ENCODE measurements at regions not wholly inside any gene's neighbourhood (a gene's known extent, or its start where the extent isn't known, plus 50 kb on each side); places are given as distances from the start of the nearest gene placed in this dataset.
"Not testable (repeated sequence)": the region's sequence is repeated elsewhere in the genome, so short reads cannot be mapped to it uniquely, and the experiment has no call there.

DNA sequence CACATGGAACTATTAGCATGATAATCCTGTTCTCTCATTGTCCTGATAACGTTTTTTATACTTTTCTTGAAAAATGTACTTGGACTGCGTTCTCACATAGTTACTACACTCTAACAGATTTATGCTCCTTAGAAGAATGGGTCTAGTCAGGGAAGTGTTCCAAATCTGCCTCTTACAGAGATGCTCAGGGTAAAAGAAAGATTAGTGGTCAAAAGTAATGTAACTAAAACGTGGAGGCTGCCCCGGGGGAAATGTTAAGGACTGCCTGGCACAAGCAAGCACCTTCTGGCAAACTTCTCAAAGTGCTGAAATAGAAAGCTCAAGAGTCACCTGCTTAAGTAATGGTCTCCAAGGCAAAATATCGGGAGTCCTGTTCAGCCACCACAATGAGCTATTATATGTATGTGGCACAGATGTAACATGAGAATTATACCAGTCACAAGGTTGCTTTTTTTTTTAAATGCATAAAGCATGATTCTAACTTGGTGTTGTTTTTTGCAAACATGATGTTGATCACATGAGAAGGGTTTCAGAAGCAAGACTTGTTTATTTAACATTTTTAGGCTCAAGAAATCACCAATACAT lies 244.5 kb upstream of the JARID2 start:
- DNase-seq = no peak

DNA sequence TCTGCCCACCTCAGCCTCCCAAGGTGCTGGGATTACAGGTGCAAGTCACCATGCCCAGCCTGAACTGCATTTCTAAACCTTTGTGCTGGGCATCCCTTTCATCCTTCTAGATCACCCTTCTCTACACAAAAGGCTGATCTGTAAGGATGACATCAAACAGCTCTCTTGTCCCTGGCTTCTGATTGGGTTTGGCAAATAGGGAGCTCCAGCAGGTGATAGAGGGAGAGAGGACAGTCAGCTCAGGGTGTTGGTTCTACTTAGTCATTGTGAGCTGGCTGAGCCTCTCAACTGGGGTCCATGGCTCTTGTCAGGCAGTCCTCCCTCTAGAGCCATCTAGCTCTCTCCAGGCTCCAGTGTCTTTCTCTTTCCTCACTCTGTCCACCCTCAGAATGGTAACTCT lies 237.6 kb upstream of the JARID2 start:
- no peak for DNase-seq

DNA sequence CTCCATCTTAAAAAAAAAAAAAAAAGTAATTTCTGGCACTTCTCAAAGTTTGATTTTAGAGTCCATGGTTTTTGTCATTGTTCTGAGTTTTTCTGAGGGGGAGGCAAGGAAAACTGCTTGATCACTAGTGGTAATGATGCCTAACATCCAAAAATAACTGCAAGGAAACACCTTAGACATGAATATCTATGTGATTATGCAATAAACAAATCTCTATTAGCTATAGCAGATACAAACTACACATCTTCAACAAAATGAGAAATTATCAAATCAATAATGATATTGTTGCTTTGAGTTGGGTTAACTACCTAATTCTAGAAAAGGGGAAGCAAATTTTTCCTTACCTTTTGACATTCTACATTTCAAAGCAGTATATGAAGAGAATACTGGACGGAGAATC lies 230.9 kb upstream of the JARID2 start:
- DNase-seq = no peak

DNA sequence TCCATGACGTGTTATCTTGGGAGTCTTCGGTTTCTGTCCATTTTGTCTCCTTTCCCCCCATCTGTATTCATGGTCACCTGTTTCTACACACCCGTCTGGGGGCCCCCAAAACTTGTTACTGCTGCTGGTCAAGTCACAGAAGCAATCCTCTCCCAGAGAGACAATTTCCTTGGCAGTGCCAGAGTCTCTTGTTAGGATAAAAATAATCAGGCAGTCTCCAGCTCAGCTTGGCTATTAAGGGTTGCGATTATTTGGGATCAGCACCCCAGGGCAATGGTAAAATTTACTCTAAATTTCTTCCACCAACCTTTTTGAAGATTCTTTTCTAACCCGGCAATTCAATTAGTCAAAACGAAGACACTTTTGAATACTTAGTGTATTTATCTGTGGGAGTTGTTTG lies 229.1 kb upstream of the JARID2 start:
- DNase-seq = no peak

DNA sequence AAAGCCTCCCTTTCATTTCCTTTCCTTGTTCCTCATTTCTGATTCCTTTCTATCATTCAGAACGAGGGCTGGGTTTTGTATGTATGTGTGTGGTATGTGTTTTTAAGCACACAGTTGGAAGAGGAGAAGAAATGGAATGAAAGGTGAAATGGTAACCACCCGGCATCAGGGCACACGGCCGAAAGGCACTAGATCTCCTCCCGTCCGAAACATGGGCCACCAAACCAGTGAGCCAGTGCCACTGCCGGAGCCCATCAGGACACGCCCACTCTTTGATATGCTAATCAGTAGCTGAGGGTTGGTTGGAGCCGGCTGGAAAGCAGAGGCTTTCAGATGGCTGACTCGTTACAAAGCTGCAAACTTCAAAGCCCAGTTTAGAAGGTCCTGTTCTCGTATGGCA lies 228.6 kb upstream of the JARID2 start:
- DNase-seq = no peak

DNA sequence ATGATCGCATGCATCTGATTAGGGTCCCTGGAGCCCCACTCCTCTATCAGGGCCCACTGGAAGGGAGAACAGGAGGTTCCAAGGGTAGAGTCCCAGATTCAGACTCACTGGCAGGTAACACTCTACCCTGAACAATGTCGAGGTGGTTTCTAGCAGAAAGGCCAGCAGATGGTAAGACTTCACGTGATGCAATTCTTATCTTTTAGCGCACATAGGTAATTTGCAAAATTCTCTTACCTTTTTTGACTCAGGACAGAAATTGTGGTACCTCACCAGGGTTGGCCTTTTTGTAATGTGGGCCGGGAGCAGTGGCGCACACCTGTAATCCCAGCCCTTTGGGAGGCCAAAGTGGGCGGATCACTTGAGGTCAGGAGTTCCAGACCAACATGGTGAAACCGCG lies 228.1 kb upstream of the JARID2 start:
- no peak for DNase-seq

DNA sequence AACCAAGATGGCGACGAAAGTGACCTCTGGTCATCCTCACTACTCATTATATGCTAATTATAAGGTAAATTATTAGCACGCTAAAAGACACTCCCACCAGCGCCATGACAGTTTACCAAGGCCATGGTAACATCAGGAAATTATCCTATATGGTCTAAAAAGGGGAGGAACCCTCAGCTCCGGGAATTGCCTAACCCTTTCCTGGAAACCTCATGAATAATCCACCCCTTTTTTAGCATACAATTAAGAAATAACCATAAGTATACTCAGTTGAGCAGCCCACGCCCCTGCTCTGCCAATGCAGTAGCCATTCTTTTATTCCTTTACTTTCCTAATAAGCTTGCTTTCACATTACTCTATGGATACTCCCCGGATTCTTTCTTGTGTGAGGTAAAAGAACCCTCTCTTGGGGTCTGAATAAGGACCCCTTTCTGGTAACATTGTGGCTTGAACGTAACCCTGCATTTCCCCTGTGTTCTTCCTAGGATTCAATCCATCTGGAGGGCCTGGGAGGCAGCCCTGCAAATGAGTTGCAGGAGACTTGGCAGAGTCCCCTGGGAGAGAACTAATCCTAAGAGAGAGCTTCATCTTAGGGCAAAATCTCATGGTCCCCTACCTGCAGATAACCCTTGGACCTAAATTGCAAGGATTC lies 225.6 kb upstream of the JARID2 start:
- DNase-seq = no peak

DNA sequence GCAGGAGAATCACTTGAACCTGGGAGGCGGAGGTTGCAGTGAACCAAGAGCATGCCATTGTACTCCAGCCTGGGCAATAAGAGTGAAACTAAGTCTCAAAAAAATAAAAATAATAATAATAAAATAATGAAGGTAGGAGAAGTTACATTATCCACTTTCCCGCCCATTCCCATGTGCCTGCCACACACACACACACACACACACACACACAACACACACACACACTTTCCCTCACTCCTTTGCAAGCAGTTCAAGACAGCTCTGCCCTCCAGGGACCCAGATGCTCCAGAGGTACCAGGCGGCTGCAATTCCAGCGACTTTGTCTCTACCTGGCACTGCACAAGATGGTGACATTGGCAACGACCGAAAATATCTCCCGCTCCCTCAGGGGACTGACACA lies 224.8 kb upstream of the JARID2 start:
- DNase-seq = no peak

DNA sequence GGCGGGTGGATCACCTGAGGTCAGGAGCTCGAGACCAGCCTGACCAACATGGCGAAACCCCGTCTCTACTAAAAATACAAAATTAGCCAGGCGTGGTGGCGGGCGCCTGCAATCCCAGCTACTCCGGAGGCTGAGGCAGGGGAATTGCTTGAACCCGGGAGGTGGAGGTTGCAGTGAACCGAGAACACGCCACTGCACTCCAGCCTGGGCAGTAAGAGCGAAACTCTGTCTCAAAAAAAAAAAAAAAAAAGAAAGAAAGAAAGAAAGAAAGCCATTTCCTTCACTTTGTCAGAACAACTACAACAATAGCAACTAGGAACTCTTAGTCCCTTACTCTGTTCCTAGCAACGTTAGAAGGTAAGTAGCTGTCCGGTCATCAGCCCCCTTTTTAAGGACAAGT lies 222.9 kb upstream of the JARID2 start:
- not testable (repeated sequence) for DNase-seq

DNA sequence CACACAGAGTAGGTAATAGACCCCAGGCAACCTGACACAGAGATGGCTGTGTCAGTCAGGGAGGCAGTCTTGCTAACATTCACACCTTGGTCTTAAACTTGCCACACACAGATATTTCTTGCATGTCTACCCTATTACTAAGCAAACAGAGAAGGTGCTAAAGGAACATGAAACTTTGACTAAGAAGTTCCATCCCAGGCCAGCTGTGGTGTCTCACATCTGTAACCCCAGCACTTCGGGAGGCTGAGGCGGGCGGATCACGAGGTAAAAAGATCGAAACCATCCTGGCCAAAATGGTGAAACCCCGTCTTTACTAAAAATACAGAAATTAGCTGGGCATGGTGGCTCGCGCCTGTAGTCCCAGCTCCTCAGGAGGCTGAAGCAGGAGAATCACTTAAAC lies 222.4 kb upstream of the JARID2 start:
- no peak for DNase-seq

DNA sequence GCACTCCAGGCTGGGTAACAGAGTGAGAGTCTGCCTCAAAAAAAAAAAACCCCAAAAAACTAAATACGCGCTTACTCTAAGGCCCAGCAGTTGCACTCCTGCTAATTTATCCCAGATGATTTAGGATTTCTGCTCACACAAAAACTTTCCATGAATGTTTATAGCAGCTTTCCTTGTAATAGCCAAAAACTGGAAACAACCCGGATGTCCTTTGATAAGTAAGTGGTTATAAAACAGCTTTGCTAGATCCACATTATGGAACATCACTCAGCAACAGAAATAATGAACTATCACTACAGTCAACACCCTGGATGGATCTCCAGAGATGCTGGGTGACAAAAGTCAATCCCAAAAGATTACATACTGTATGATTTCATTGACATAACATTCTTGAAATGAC lies 220.4 kb upstream of the JARID2 start:
- no peak for DNase-seq

DNA sequence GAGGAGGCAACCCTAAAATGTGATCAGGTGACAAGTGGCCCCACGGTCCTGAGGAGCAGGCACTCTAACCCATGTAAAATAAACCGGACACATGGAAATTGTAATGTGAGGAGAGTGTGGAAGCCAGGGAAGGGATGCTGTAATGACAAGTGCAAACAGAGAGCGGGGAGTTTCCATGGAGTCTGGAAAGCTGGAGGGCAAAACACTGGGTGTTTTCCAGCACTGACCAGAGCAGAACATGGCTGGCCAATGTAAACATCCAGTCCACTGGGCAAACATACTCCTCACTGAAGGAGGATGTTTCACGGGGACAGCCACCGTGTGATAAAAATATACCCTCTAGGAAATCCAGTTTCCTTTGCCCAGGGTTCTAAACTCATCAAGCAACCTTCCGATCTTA lies 219.0 kb upstream of the JARID2 start:
- DNase-seq = peak; percentile 46

DNA sequence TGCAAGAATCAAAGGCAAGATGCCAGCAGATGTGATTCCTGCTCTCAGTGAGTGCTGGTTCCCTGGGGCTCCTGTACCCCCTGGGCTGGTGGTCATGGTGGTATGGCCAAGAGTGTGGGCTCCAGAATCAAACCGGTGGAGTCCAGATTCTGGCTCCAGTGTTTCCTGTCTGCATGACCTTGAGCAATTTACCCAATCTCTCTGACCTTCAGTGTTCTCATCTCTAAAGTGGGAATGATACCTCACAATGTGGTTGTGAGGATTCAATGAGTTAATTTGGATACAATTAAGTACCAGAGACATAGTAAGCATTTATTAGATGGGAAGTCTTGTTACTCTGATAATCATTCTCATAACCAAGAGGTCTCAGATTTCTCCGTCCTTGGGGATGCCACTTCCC lies 218.4 kb upstream of the JARID2 start:
- no peak for DNase-seq

DNA sequence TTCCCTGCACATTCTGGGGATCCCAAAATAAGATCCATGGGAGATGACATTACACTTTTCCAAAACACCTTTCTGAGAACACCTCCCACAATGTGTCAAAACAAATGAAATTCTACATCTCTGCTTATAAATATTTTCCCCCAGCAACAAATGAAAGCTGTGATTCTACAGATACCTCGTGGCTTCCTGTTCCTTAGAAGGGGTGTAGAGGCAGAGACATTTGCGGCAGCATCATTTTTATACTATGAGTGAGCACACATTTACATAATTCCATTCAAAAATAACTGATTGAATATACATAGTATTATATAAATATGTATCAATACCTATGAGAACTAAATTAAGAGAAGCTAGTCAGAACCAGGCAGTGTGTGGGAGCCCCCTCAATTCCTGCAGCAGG lies 213.9 kb upstream of the JARID2 start:
- DNase-seq = no peak

DNA sequence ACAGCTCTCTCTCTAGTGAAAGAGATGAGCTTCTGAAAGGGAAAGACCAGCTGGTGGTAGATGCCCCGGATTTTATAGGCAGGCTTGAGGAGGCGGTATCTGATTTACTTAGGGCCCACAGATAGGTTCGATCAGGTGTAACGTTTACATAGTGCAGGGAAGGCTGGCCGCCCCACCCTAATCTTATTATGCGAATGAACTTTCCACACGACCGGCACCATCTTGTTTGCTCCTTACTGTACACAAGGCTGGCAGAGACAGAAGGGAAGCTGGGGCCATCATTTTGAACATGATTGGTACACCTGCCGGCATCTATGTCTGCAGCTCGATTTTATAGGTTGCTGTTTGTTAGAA lies 212.0 kb upstream of the JARID2 start:
- no peak for DNase-seq

DNA sequence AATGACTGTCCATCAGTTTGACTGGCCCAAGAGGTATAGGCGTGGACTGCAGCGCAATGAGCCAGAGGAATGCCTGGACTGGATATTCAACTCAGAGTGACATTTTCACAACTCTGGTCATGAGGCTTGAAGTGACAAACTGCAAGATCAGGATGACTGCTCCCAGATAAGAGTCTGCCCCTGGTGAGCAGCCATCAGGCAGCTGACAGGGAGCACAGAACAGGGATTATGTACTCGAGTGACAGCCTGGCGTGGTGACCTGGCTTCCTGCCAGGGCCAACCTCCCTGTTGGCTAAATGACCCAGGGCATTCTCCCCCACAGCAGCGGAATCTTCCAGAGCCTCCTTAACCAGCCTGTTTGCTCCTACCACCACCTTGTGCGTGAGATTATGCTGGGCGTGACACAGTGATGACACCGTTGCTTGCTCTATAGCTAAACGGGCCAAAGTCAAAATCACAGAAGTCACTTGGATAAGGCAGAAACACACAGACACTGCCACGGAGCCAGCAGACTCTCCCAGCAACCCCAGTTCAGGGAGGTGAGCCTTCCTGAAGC lies 209.1 kb upstream of the JARID2 start:
- peak; percentile 25 for DNase-seq

DNA sequence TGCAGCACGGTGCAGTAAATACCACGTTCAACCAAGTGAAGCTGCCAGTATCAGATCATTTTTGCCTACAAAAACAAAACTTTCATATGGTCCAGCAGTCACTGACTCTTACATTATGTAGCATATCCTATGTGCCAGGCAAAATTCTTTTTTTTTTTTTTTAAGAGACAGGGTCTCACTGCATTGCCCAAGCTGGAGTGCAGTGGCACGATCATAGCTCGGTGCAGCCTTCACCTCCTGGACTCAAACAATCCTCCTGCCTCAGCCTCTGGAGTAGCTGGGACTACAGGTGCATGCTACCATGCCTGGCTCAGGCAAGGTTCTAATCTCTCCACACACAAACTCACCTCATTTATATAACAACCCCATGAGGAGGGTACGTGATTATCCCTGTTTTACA lies 208.6 kb upstream of the JARID2 start:
- no peak for DNase-seq

DNA sequence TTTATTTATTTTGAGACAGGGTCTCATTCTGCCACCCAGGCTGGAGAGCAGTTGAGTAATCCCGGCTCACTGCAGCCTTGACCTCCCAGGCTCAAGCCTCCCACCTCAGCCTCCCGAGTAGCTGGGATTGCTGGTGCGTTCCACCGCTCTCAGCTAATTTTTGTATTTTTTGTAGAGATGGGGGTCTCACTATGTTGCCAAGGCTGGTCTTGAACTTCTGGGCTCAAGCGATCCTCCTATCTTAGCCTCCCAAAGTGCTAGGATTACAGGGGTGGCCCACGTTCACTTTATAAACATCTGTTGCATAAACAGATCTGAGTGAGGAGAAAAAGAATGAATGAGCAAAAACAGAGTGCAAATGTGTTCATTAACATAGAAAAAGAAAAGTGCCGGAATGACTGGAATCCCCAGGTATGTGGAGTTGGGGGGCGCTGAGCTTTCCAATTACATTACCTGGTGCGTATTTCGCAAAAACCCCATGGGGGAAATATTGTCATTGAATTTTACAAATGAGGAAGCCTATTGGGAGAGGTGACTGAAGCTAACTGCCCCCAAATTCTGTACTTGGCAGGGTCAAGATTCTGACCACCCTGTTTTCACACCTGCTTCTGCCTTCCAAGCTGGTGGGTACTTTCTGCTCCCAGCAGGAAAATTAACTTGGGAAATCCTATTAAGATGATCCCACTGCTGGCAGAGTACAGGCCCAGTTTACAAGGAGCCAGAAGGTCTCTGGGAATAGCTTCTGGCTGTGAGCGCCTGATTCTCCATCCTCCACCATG lies 207.7 kb upstream of the JARID2 start:
- DNase-seq = no peak

DNA sequence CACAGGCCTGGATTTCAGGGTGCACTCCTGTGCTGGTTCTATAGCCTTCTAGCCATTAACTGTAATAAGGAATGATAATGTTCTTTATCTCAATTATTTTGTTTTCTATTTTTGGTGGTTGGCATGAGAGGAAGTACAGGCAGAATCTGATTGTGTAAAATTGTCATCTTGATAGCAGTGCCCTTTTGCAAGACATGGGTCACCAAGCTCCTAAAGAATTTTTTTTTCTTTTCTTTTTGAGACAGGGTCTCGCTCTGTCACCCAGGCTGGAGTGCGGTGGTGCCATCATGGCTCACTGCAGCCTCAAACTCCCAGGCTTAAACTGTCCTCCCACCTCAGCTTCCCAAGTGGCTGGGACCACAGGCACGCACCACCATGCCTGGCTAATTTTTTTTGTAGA lies 206.7 kb upstream of the JARID2 start:
- DNase-seq = no peak

DNA sequence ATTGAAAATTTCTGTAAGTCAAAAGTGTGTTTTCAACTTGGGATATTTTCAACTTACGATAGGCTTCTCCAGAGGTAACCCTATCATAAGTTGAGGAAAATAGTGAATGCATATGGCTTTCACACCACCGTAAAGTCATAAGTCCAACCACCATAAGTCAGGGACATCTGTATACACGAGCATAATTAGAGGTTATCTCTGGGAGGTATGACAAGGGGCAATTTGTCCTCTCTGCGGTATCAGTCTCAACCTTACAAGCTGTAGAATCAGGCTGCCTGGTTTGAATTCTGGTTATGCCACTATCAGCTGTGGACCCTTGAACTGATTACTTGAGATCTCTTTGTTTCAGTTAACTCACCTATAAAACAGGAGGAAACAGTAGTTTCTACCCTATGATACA lies 202.9 kb upstream of the JARID2 start:
- no peak for DNase-seq

DNA sequence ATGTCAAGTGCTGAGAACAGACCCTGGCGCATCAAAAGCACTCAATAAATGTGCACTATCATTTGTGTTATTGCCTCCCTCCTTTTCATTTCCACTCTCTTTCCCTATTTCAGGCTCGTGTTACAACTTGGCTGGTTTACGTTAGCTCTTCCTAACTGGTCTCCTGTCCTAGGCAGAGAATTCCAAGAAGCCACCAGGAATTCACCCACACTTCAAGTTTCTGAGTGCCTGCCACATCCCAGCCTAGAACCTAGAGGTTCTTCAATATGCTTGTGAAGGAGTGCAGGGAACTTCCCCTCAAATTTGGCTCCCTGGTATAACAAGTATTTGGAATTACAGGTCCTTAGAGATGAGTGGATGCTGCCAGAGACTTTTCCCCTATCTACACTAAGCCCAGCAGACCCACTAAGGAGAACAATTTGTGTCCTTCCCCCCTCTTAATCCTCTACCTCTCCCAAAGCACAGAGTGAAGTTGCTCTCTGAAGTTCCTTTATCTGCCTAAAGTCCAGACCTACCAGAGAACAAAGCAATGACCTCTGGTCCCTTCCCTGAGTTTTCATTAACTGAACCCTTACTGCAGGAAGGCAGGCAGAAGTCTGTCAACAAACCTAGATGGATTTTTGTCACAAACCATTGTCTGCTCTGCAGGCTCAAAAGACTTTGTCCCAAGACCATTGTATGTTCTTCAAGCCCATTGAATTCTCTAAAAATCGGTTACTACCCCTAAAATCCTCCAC lies 201.6 kb upstream of the JARID2 start:
- no peak for DNase-seq

DNA sequence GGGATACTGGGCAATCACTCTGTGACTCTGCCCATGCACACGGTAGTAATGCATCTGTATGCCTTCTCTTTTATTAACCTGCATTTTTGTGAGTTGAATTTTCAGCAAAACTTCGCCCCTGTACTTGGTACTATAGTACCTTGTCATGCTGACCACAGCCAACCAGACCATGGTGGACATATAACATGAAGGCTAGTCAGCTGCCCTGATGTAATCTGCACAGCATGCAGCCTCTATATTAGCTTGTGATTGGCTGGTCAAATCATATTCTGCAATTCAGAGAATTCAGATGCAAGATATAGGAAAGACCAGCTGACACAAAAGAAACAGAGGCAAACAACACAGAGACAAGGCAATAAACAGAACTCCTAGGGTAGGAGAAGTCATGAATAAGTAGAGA lies 200.9 kb upstream of the JARID2 start:
- DNase-seq = no peak

DNA sequence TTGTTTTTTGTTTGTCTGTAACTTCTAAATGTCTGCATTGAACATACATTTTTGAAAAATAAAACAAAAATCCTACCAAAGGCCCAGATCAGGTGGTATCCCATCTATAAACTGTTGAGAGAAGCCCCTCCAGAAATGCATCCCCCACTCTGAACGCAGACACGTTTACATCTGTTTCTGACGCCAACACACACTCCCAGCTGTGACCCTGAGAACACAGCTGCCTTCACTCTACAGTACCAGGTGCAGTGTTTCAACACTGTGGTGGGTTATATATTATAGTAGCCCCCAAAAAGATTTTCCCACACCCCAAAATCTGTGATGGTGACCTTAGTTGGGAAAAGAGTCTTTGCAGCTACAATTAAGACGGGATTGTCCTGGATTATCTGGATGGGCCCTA lies 199.1 kb upstream of the JARID2 start:
- DNase-seq = no peak

DNA sequence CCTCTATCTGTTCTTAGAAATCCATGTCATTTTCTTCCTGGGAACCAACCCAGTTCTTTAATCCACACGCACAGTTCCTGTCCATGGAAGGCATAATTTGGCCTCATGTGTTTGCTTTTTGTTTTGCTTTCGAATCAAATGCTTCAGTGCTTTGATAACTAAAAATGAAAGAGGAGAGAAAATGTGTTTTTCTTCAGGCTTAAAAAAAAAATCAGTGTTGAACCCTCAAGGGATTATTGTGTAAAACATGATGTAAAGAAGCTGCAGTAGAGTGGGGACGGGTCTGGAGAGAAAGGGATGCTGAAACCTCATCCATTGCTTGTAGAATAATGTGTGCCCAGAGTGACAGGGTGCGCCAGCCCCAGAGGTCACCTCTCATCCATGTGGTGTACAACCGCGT lies 197.5 kb upstream of the JARID2 start:
- DNase-seq = no peak
